K562 (cell line): ENCODE measurements at regions not wholly inside any gene's neighbourhood (a gene's known extent, or its start where the extent isn't known, plus 50 kb on each side); places are given as distances from the start of the nearest gene placed in this dataset.

Source experiments
- HNRNPLL ChIP-seq: fragments of 200-400 bp; formaldehyde crosslinking; IDR thresholded peaks from 2 replicates; pipeline ENCODE4 v1.6.1; 2017; ENCODE audit warnings: low read length, low read depth, mild to moderate bottlenecking; ENCODE audit not compliant: poor library complexity, severe bottlenecking
- KHSRP ChIP-seq: fragments of 450-650 bp; IDR thresholded peaks from 2 replicates; pipeline ENCODE4 v1.6.1; 2017
- KLF10 ChIP-seq: fragments of 250-450 bp; sonication (Bioruptor Pico); IDR thresholded peaks from 2 replicates; pipeline ENCODE4 v1.6.1; 2021; ENCODE audit warnings: matching md5 sums
- MCM2 ChIP-seq: fragments of 450-650 bp; IDR thresholded peaks from 2 replicates; pipeline ENCODE4 v1.6.1; 2017; ENCODE audit warnings: low read depth, mild to moderate bottlenecking
- MXI1 ChIP-seq: IDR thresholded peaks from 2 replicates; pipeline ENCODE4 v1.6.1; 2011; ENCODE audit warnings: low read depth, mild to moderate bottlenecking, improper control_type of control experiment, low read length
- RAD21 ChIP-seq, 2 experiments: fragments of 250-450 bp in 1 of 2; fragments of 450-650 bp in 1 of 2; sonication (Bioruptor Pico) in 1 of 2; formaldehyde crosslinking in 1 of 2; IDR thresholded peaks in 1 of 2; conservative IDR thresholded peaks in 1 of 2; 2 replicates each; pipeline versions ENCODE4 v1.4.0 to v1.8.0; 2020 to 2022; ENCODE audit warnings: mild to moderate bottlenecking in 2 of 2, moderate library complexity in 1 of 2
- ZC3H11A ChIP-seq: IDR thresholded peaks from 2 replicates; pipeline ENCODE4 v1.6.1; 2012; ENCODE audit warnings: low read depth, low read length, improper control_type of control experiment
- ZFP1 ChIP-seq: fragments of 450-650 bp; formaldehyde crosslinking; IDR thresholded peaks from 2 replicates; pipeline ENCODE4 v1.4.0; 2020; ENCODE audit warnings: mild to moderate bottlenecking, mixed read lengths
- ZNF12 ChIP-seq: sonication (generic); formaldehyde crosslinking; IDR thresholded peaks from 2 replicates; pipeline ENCODE4 v1.4.0; 2020; ENCODE audit warnings: mild to moderate bottlenecking, missing genetic modification reagents
- ZNF184 ChIP-seq: sonication (generic); formaldehyde crosslinking; IDR thresholded peaks from 2 replicates; pipeline ENCODE4 v1.5.0; 2020; ENCODE audit warnings: missing genetic modification reagents
- ZNF212 ChIP-seq: fragments of 450-650 bp; formaldehyde crosslinking; IDR thresholded peaks from 2 replicates; pipeline ENCODE4 v1.4.0; 2020; ENCODE audit warnings: mild to moderate bottlenecking
- ZNF274 ChIP-seq: IDR thresholded peaks from 2 replicates; pipeline ENCODE4 v1.6.1; 2011; ENCODE audit warnings: low read depth, mild to moderate bottlenecking, low read length, moderate library complexity, borderline replicate concordance
- ZNF384 ChIP-seq: IDR thresholded peaks from 2 replicates; pipeline ENCODE4 v1.6.1; 2012; ENCODE audit warnings: low read depth, low read length, improper control_type of control experiment
- TF ChIP-seq, protein P1 (sequence below), 2 experiments: fragments of 450-650 bp in 1 of 2; sonication (generic) in 1 of 2; formaldehyde crosslinking in 1 of 2; IDR thresholded peaks in 1 of 2; conservative IDR thresholded peaks in 1 of 2; 2 replicates each; pipeline versions ENCODE4 v1.6.1 to v1.8.1; 2016 to 2023; ENCODE audit warnings: mild to moderate bottlenecking in 2 of 2, moderate library complexity in 2 of 2, inconsistent platforms in 1 of 2, missing genetic modification reagents in 1 of 2
- TF ChIP-seq, protein P2 (sequence below), 3 experiments: fragments of 200-800 bp in 1 of 3; fragments of 250-450 bp in 1 of 3; fragments of 450-650 bp in 1 of 3; sonication (Bioruptor Pico) in 1 of 3; sonication (Bioruptor generic) in 1 of 3; formaldehyde crosslinking in 1 of 3; IDR thresholded peaks; 2 replicates each; pipeline versions ENCODE4 v1.6.1 to v1.8.0; 2016 to 2022; ENCODE audit warnings: mild to moderate bottlenecking in 2 of 3, missing genetic modification characterization in 2 of 3, missing compliant biosample characterization in 1 of 3, moderate library complexity in 1 of 3
- TF ChIP-seq, protein P3 (sequence below): IDR thresholded peaks from 2 replicates; pipeline ENCODE4 v1.6.1; 2011; ENCODE audit warnings: borderline replicate concordance, low read depth, mild to moderate bottlenecking, moderate library complexity, low read length; ENCODE audit not compliant: insufficient read depth, poor library complexity, severe bottlenecking

DNA sequence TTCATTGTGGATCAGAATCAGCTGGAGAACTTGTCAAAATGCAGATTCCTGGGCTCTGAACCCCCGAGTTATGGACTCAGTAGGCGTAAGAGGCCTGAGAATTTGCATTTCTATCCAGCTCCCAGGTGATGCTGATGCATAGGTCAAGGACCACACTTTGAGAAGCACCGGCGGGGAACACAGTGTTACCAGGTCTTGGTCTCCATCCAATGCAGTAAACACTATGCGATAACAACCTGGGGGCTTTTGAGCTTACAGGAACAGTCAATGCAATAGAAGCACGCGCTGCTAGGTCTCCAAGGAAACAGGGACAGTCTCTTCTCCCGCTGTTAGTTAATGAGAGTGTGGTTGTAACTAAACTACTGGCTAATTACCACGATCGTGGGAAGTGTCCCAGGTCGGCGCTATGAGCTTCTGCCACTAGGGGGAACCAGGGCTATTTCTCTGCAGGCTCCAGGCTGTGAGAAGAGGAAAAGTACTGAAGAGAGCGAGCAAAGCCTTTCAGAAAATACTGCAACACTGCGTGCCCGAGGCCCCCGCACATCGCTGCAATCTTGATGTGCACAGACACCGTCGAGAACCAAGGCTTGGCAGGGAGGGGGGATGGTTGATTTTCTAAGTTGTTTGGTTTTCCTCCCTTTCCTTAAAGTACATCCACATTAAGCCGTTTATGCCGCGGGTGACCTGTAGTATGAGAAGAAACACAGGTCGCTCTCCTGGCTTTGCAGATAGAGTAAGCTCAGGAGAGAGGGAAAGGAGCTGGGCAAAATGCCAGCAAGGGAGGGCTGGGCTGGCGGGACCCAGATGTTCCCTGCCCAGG, 52.0 kb upstream of the KCNA1 start (continued):
- no peak for TF ChIP-seq ZNF184 (CRISPR knock-in tag)
- no peak for TF ChIP-seq ZNF274
- TF ChIP-seq ZFP1 (CRISPR knock-in tag): no peak
- TF ChIP-seq KLF10 (CRISPR knock-in tag): no peak
- no peak for TF ChIP-seq HNRNPLL
- no peak for TF ChIP-seq MCM2
- TF ChIP-seq, protein P1, sequence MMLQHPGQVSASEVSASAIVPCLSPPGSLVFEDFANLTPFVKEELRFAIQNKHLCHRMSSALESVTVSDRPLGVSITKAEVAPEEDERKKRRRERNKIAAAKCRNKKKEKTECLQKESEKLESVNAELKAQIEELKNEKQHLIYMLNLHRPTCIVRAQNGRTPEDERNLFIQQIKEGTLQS (IDR thresholded peaks at IDR 0.05): no peak
- TF ChIP-seq, protein P1 (CRISPR knock-in tag; conservative IDR thresholded peaks at IDR 0.05): no peak
- TF ChIP-seq ZNF12: no peak
- no peak for TF ChIP-seq ZNF384
- TF ChIP-seq KHSRP: no peak
- no peak for TF ChIP-seq ZC3H11A
- peak; percentile 22 to 52; a peak in 2 of 4 replicates for TF ChIP-seq RAD21 (CRISPR knock-in tag; conservative IDR thresholded peaks at IDR 0.05 in 1 of 2, IDR thresholded peaks at IDR 0.05 in 1 of 2)
- TF ChIP-seq ZNF212 (CRISPR knock-in tag): no peak
- TF ChIP-seq, protein P2, sequence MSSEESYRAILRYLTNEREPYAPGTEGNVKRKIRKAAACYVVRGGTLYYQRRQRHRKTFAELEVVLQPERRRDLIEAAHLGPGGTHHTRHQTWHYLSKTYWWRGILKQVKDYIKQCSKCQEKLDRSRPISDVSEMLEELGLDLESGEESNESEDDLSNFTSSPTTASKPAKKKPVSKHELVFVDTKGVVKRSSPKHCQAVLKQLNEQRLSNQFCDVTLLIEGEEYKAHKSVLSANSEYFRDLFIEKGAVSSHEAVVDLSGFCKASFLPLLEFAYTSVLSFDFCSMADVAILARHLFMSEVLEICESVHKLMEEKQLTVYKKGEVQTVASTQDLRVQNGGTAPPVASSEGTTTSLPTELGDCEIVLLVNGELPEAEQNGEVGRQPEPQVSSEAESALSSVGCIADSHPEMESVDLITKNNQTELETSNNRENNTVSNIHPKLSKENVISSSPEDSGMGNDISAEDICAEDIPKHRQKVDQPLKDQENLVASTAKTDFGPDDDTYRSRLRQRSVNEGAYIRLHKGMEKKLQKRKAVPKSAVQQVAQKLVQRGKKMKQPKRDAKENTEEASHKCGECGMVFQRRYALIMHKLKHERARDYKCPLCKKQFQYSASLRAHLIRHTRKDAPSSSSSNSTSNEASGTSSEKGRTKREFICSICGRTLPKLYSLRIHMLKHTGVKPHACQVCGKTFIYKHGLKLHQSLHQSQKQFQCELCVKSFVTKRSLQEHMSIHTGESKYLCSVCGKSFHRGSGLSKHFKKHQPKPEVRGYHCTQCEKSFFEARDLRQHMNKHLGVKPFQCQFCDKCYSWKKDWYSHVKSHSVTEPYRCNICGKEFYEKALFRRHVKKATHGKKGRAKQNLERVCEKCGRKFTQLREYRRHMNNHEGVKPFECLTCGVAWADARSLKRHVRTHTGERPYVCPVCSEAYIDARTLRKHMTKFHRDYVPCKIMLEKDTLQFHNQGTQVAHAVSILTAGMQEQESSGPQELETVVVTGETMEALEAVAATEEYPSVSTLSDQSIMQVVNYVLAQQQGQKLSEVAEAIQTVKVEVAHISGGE (CRISPR knock-in tag; IDR thresholded peaks at IDR 0.05): no peak
- TF ChIP-seq, protein P3, sequence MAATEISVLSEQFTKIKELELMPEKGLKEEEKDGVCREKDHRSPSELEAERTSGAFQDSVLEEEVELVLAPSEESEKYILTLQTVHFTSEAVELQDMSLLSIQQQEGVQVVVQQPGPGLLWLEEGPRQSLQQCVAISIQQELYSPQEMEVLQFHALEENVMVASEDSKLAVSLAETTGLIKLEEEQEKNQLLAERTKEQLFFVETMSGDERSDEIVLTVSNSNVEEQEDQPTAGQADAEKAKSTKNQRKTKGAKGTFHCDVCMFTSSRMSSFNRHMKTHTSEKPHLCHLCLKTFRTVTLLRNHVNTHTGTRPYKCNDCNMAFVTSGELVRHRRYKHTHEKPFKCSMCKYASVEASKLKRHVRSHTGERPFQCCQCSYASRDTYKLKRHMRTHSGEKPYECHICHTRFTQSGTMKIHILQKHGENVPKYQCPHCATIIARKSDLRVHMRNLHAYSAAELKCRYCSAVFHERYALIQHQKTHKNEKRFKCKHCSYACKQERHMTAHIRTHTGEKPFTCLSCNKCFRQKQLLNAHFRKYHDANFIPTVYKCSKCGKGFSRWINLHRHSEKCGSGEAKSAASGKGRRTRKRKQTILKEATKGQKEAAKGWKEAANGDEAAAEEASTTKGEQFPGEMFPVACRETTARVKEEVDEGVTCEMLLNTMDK: peak; percentile 10
- no peak for TF ChIP-seq MXI1
